Kidney (tissue), 13 donors: ENCODE measurements at regions not wholly inside any gene's neighbourhood (a gene's known extent, or its start where the extent isn't known, plus 50 kb on each side); places are given as distances from the start of the nearest gene placed in this dataset.
A peak's percentile ranks its signal among the peaks of the same experiment; 100 is the strongest.

Source experiments
- DNase-seq, 5 donors: peaks; one replicate each; pipeline ENCODE4 v3.0.0-alpha.2; 2013 to 2020
- FAIRE-seq: peaks from 2 replicates; lab custom pipeline; 2012; peaks lifted over from hg19 to GRCh38; lab: Jason Lieb, UNC
- H3K27ac ChIP-seq, 2 donors: one replicate each; pipeline ENCODE4 v1.7.0; 2013; ENCODE audit warnings: low read depth in 2 of 2, low read length in 2 of 2, inconsistent platforms in 1 of 2
- H3K27me3 ChIP-seq: one replicate; pipeline ENCODE4 v1.7.1; 2013; ENCODE audit warnings: low read length, inconsistent platforms; ENCODE audit not compliant: control insufficient read depth, insufficient read depth
- H3K36me3 ChIP-seq, 3 donors: one replicate each; pipeline versions ENCODE4 v1.7.0 to v1.7.1; 2013; ENCODE audit warnings: low read length in 3 of 3, control low read depth in 1 of 3, inconsistent platforms in 1 of 3; ENCODE audit not compliant: insufficient read depth in 3 of 3, control insufficient read depth in 2 of 3
- H3K4me1 ChIP-seq, 3 donors: one replicate each; pipeline versions ENCODE4 v1.7.0 to v1.7.1; 2013; ENCODE audit warnings: low read length in 3 of 3, inconsistent platforms in 1 of 3, low read depth in 1 of 3; ENCODE audit not compliant: control insufficient read depth in 2 of 3, insufficient read depth in 2 of 3
- H3K4me3 ChIP-seq, 3 donors: one replicate each; pipeline versions ENCODE4 v1.7.0 to v1.8.1; 2013; ENCODE audit warnings: low read length in 3 of 3, control low read depth in 1 of 3, inconsistent platforms in 1 of 3
- H3K9ac ChIP-seq, 3 donors: one replicate each; pipeline versions ENCODE4 v1.7.0 to v1.7.1; 2013; ENCODE audit warnings: low read length in 3 of 3, control low read depth in 1 of 3, inconsistent platforms in 1 of 3
- H3K9me3 ChIP-seq, 3 donors: one replicate each; pipeline versions ENCODE4 v1.7.0 to v1.7.1; 2013; ENCODE audit warnings: low read length in 3 of 3, control low read depth in 1 of 3, inconsistent platforms in 1 of 3; ENCODE audit not compliant: control insufficient read depth in 2 of 3, insufficient read depth in 1 of 3
- intact Hi-C: fragments of 100-400 bp; cut with DNase I; formaldehyde crosslinking; loops from one replicate; pipeline ENCODE4 v1.11.1; 2022
- TF ChIP-seq, protein P1 (sequence below): IDR thresholded peaks from 3 replicates; pipeline ENCODE4 v1.5.1; 2012; ENCODE audit warnings: mild to moderate bottlenecking, moderate library complexity, borderline replicate concordance; ENCODE audit not compliant: insufficient read depth; ENCODE audit errors: extremely low read depth
- donor health status: control.
- donor health status: control.
- donor health status: control.
- donor health status: control.
- donor health status: control.
- donor health status: DM: yes; HTN: yes; CAD: no.
- donor health status: Normal renal cell carcinoma (clear cell type).

DNA sequence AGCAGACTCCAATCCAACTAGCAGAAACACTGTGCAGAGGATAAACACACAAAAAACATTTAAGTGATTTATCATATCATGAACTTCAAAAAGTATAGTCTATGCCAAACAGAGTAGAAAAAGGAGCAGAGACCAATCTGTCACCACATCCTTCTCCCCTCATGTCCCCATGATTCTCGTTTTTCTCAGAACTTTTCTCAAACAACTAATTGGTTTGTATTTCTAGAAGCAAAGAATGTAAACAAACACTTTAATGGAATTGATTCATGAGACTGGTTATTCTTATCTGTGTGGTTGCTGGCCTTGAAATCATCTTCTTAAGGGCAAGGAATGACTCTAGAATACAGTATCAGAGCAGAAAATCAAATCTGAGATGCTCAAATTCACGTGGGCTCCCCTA is 294.2 kb upstream of the THBS1 start:
- FAIRE-seq (no peak), DNase-seq (peak in 1 of 5 donors; percentile 2)
- Histone ChIP-seq H3K9ac (no peak overlapping the region), H3K27me3 (no peaks in the 10 kb centered on the region), H3K27ac (no peak overlapping the region), H3K4me1 (no peaks in the 10 kb centered on the region), H3K9me3 (no peaks in the 10 kb centered on the region), H3K36me3 (no peaks in the 10 kb centered on the region), H3K4me3 (no peak overlapping the region)
- intact Hi-C loops = no loop called here
- TF ChIP-seq, protein P1, sequence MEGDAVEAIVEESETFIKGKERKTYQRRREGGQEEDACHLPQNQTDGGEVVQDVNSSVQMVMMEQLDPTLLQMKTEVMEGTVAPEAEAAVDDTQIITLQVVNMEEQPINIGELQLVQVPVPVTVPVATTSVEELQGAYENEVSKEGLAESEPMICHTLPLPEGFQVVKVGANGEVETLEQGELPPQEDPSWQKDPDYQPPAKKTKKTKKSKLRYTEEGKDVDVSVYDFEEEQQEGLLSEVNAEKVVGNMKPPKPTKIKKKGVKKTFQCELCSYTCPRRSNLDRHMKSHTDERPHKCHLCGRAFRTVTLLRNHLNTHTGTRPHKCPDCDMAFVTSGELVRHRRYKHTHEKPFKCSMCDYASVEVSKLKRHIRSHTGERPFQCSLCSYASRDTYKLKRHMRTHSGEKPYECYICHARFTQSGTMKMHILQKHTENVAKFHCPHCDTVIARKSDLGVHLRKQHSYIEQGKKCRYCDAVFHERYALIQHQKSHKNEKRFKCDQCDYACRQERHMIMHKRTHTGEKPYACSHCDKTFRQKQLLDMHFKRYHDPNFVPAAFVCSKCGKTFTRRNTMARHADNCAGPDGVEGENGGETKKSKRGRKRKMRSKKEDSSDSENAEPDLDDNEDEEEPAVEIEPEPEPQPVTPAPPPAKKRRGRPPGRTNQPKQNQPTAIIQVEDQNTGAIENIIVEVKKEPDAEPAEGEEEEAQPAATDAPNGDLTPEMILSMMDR = no peak

DNA sequence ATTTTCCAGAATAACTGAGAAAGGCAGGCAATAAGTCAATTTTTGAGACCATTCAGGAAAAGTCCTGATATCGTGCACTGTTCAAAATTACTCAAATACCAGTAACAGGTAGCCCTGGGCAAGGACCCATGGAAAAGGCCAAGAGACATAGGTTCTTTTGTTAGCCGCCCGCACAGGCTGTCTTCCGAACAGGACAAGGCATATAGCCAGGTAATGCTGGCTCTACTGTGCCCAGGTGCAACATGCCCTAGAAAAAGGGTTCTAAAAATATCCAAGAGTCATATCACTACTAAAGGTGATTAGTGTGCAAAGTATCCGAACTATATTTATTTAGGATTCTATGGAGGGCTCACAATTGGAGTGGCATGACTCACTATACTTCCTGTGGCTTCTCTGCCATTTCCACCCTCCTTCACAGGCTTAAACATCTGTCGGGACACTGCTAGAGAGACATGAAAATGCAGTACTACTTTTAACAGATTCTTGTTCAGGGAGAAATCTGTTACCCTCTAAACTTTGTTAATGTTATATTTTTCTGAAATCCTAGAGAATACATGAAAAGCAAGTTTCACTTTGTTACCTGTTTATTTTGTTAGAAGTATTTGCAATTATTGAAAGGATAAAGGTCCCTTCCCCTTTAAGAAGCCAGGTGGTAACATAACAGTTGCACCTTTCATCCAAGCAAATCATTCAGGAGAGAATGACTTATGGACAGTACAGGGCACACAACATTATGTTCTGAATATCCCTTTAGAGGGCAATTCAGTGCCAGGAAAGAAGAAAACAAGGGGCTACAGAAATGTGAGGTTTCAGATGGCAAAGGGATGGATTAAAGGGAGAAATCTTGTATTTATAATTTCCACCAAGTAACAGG is 293.3 kb upstream of the THBS1 start:
- no peaks in the 10 kb centered on the region for H3K36me3 ChIP-seq
- no peak overlapping the region for H3K9ac ChIP-seq
- no peaks in the 10 kb centered on the region for H3K27me3 ChIP-seq
- no peak overlapping the region for H3K27ac ChIP-seq
- intact Hi-C loops = no loop called here
- no peaks in the 10 kb centered on the region for H3K4me1 ChIP-seq
- FAIRE-seq = no peak
- no peak overlapping the region for H3K4me3 ChIP-seq
- DNase-seq = no peak
- peaks cover 0 to 5% (median 0%) of the 10 kb centered on the region in 3 donors for H3K9me3 ChIP-seq
- TF ChIP-seq, protein P1 = no peak

DNA sequence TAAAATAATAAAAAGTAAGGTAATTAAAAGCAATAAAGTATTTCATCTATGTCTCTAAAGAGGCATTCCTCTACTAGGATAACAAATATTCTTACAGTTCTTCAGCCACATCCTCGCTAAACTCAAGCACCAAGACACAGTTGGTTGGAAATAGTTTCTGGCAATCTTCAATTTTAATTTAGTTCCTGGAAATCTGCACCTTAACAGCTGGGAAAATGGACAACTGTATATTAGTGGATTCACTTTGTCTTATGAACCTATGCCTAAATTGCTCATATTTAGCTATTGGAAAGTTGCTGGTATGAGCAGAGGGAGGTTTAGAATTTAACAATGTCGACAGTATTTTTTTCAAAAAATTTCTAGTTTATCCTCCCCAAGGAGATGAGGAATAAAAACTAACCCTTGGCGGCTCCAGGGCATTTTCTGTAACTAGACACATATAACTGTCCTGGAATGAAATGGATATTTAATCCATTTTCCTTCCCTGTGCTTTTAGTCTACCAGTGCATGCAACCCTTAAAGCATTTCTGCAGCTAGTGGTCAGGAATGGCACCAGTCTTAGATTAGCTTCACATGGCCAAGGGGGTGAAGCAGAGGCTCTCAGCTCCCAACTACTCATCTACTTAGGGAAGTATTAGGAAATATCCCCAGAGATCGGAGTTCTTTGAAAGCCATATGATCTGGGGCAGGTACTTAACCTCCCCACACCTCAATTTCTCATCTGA is 290.0 kb upstream of the THBS1 start:
- H3K36me3 ChIP-seq = no peaks in the 10 kb centered on the region
- DNase-seq (no peak), FAIRE-seq (no peak)
- no peak overlapping the region for H3K27ac ChIP-seq
- intact Hi-C loops = no loop called here
- no peak overlapping the region for H3K4me3 ChIP-seq
- TF ChIP-seq, protein P1 = no peak
- no peaks in the 10 kb centered on the region for H3K27me3 ChIP-seq
- no peak overlapping the region for H3K9ac ChIP-seq
- H3K4me1 ChIP-seq = no peaks in the 10 kb centered on the region
- peaks cover 0 to 6% (median 0%) of the 10 kb centered on the region in 3 donors for H3K9me3 ChIP-seq
